NCI-H1105 treated with DMSO at 0.1 percent for 48 hours (cell line): ENCODE measurements at regions not wholly inside any gene's neighbourhood (a gene's known extent, or its start where the extent isn't known, plus 50 kb on each side); places are given as distances from the start of the nearest gene placed in this dataset.

ENCODE experiments used
- DNase-seq: peaks from one replicate; lab custom pipeline; 2025; lab: John Stamatoyannopoulos, UW

DNA sequence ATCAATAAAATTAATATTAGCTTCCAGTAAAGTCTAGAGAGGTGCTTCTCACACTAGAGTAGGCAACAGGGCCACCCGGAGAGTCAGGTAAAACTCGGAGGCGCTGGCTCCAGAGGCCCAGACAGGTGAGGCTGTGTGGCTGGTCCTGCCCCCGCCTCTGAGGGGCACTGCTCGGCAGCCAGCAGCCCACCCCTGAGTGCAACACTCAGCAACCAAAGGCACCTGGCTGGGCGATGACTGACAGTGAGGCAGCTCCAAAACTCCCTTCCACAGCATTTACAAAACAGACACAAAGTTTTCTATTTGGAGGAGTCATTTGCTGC is 138.8 kb upstream of the ID2 start:
- DNase-seq = no peak

DNA sequence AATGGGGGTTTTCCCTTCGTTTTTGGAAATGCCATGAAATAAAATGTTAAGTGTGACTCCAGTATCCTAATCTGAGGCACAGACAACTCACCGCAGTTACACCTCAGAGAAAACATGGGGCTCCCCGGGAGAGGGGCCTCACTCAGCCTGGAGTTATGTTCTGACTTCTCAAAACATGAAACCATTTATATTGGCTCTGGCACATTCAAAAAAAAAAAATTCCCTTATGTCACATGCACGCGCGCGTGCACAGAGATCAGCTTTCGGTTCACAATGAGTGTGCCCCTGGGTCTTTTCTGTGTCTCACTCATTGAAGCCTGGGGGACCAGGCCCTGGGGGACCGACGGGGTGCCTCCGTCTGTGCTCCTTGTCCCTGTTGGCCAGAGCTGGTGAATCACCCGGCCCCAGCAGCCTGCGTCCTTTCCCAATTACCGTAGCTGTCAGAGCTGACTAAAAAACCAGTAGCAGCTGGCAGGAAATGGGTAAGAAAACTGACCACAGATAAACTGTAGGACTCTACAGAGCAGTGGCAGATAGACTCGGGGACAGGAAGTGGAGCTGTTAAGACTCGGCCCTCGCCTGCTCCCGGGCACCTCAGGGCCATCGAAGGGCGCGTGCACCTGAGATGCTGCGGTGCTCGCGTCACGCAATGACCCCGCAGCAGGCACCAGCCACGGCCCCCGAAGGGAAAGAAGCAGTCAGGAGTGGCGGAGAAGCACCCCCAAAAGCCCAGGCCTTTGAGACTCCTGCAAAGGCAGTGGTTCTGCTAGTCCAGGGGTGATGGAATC is 138.3 kb upstream of the ID2 start:
- DNase-seq = no peak

DNA sequence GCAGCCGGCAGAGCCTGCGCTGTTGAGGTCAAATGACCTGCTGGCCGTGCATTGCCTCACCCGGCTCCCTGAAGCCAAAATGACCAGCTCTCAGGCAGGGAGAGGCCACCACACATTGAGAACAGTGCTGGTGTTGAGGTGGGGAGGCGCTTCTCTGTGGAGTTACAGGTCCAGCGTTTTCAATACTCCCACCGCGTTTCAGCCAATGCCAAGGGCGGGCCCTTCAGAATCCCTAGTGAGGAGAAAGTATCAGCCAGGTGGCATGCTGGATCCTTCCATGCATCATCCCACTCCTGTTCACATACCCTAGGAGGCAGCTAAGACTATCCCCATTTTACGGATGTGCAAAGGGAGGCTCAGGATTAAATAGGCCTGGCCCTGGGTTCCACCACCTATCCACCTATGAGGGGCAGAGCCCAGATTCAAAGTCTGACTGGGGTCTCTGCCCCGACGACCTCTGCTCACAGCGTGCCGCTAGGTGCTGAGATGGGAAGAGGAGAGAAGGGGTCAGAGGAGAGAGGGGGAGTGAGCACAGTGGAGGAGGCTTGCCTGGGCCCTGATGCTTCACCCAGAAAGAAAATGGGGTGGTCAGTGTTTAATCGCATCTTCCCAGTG is 137.6 kb upstream of the ID2 start:
- DNase-seq = no peak

DNA sequence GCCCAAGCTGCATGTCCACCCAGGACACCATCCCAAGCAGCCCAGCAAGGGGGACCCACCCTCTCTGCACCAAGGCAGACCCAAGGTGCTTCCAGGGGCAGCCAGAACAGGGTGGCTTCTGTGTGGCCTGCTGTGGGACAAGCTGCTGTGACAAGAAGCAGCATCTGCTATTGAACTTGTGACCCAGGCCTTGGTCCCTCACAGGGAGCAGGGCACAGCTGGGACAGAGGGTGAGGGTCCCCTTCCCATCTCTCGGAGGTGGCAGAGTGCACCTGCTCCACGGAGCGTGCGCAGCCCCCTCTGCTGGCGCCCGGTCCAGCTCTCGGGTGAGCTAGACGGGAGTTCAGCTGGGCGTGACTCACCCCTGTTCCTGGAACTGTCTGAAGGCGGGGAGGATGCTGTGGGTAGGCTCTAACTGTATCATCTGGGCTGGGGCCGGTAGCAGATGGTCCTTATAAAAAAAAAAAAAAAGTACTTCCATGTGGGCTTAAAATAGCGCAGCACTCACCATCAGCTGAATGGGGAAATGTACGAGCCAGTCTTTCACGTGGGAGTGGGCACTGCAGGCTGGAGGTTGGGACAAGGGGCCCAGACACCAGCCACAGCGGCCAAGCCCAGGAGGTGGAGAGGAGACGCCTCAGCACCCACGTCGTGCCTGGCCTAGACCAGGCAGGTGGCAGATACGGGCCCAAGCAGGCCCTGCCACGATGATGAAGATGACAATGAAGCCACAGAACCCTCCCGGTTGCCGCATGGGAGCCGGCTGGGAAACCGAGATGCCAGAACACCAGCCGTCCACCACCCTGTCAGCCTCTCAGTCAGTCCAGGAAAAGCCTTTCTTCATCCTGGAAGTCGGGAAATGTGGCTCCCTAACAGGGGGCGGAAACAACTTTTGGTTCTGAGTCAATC is 136.8 kb upstream of the ID2 start:
- DNase-seq = no peak

DNA sequence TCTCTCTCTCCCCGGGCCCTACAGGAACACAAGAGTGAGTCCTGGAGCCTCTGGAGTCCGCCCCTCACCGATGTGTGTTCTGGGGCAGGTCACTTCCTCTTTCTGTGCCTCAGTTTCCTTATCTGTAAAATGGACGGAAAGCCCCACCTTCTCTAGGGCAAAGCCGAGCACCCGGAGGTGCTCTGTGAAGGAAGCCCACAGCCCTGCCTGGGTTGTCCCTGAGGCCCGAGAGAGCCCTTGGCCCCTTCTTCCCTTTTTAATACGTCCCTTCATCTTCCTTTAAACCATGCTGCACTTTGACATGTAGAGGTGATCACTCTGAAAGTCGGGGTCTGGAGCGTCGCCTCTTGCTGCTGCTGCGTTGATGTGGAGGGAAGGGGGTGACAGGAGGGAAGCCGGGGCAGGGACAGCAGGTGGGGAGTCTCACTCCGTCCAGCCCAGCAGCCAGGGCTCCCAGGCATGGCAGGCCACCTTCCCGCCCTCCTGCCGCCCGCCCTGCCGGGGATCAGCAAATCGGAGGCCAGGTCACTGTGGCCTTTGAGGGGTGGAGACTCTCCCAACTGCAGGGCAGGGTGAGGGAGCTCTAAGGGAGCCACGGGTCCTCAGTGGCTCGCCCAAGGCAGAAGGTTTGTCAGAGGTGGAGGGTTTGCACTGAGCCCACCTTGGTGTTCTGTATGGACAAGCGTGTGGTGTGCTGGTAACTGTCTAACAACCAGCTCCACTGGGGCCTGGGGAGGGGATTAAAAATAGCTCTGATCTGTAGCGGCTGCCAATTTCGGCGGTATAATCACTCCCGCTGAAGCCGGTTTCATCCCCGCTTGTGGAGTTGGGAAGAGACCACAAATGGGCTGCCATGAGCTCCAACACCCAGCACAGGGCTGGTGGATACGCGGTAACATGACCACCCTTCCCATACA is 135.9 kb upstream of the ID2 start:
- no peak for DNase-seq

DNA sequence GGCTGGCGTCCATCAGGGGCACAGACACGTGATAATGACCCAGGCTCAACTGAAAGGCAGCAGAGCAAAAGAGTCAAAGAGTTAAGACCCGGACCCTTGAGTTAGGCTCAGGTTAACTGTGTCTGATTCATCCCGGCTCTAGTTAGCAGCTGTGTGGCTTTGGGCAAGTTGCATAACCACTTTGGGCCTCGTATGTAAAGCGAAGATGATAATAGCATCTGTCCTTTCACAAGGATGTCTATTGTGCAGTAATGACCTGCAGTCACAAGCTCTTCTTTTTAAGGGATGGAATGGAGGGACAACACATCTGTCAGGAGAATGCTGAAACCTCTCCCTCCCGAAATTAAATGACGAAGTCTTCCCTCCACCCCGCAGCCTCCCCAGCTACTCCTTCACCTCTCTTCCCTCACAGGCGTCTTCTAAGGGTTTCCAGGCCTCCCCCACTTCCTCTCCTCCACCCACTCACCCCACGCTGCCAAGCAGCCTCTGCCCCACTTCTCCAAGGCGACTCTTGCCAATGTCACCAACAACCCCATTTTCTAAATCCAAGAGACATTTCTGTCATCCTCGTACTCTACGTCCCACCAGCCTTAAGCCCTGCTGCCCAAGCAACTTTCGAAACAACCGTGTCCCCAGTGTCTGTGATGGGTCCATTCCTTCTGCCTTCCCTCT is 135.1 kb upstream of the ID2 start:
- DNase-seq = no peak

DNA sequence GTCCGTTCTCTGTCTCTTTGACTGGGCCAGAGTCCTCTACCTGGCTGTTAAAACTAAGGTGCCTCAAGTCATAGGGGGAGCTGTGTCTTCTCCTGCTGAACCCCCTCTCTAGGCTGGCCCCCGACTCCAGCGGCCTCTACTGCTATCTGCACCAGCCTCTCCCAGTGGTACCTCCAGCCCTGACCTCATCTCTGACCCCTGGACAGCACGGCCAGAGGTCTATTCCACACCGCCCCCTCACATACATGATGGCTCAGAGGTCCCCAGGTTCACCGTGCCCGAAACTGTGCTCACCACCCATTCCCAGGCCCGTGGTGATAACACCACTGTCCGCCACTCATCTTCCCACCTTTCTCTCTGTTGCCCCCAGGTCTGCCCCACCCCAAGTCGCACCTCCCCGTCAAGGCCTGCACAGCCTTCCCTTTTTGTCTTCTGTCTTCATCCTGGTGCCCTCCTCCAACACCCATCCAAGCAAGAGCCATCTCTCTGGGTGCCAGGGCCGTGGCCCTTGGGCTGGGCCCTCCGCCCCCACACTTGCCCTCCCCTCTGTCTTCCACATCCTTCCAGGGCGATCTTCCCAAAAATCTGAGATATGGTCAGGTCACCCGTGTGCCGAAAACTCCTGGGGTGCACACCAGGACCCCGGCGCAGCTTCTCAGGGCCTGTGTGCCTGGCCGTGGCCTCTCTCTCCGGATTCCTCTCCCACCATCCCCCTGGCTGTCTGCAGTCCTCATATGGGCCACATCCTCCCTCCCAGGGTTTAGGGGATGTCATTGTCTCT is 134.4 kb upstream of the ID2 start:
- no peak for DNase-seq

DNA sequence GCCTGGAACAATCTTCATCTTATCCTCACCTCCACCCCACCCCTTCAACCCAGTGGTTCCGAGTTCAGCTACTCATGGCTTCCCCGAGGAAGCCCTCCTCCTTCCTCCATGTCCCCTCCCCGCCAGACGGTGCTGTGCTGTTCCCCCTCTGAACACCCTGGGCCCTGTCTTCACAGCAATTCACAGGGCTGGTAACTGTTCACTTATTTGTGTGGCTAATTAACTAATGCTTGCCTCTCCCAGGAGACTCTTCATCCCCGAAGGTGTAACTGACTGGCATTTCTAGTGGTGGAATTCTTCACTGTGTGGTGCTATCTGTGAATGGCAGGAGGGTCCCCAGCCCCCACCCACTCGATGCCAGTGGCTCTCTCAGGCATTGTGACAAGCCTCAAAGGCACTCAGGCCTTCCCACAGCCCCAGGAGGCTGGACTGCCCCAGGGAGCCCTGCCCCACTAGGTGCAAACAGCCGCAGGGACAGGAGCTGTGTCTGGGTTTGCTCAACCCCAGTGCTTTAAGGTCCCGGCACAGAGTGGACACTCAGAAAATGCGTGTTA is 133.7 kb upstream of the ID2 start:
- DNase-seq = no peak

DNA sequence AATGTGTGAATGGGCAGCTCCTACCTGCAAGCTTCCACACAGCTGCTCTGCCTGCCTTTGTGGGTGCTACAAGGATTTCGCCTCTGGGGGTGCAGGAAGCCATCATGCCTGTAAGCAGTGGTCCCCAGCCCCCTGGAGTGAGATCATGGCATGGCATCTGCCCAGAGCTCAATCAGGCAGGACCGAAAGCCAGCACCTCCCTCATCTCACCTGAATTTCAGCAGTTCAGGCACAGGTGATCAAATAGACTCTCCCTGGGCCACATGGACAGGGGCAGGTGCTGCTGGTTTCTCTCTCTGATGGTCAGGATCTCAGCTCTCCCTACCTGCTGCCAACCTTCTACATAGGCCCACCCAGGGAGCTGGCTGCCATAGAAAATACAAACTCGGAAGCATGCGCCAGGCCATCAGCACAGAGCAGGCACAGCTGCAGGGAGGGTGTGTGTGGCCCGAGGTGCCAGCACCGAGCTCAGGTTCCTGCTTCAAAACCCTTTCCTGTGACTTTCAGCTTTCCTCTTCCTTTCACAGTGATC is 133.2 kb upstream of the ID2 start:
- DNase-seq = no peak

DNA sequence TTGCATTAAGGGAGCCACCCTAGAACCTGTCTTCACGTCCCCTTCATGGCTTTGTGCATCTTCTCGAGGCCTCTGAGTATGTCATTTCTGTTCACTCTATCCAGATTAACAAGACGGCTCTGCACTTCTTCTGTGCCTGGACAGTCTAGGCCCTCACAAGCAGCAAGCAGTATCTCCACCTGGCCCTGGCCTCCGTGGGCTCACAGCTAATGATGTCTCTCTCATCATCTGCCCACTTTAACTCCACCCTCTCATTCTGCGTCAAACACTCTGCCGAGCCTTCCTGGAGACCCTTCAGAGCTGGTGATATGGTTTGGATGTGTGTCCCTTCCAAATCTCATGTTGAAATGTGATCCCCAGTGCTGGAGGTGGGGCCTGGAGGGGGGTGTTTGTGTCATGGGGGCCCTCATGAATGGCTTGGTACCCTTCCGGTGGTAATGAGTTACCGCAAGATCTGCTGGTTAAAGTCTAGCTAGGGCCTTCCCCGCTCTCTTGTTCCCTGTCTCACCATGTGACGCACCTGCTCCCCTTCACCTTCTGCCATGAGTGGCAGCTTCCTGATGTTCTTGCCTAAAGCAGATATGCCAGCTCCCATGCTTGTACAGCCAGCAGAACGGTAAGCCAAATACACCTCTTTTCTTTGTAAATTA is 132.5 kb upstream of the ID2 start:
- no peak for DNase-seq

DNA sequence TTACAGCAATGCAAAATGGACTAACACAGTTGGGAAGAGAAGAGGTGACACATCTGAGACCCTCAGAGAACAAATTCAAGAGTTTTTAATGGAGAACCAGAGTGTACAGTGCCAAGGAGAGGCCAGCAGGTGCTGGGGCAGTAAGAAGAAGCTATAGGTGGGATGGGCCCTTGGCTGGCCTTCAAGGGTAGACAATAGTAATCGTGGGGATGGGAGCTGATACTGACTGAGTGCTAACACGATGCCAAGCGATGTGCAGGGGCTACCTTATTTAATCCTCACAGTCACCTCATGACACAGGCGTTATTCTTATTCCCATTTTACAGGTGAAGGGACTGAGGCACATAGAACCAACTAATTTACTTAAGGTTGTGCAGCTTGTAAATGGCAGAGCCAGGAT is 131.9 kb upstream of the ID2 start:
- no peak for DNase-seq

DNA sequence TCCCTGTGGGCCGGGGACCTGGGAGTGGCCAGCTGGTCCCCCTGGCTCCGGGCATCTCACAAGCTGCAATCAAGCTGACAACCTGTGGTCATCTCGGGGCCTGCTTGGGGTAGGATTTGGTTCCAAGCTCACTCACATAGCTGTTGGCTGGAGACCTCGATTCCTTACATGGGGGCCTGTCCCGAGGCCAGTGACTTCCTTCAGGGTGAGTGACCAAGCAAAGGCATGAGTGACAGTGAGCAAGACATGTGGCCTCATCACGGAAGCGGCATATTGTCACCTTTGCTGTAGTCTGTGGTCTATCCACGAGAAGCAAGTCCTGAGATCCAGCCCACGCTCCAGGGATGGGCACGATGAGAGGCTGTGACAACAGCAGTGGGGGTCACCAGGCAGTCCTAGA is 131.4 kb upstream of the ID2 start:
- no peak for DNase-seq

DNA sequence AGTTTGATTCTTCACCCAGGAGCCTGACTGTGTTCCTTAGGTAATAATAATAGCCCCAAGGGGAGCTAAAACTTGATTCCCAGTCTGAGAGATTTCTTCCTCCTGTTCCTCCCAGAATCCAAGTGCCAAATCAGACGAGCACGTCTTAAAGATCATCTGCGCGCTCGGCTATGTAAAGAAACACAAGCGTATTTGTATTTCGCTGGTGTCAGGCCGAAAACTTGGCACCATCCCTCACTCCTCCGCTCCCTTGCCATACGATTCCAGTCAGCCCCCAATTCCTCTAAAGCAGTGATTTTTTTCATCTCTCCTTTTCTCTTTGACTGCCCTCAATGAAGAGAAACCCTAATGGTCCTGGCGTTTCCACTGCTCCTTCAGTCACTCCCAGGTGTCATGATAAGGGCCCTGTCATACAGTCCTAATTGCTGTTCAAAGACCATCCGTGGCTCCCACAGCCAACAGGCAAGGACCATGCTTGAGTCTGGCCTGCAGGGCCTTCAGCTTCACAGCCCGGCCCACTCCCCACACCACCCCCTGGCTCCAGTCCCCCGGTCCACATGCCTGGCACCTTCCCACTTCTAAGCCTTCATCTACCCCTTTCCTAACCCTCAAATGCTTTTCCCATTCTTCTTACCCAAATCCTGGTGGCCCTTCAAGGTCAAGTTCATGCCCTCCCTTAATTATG is 130.8 kb upstream of the ID2 start:
- no peak for DNase-seq

DNA sequence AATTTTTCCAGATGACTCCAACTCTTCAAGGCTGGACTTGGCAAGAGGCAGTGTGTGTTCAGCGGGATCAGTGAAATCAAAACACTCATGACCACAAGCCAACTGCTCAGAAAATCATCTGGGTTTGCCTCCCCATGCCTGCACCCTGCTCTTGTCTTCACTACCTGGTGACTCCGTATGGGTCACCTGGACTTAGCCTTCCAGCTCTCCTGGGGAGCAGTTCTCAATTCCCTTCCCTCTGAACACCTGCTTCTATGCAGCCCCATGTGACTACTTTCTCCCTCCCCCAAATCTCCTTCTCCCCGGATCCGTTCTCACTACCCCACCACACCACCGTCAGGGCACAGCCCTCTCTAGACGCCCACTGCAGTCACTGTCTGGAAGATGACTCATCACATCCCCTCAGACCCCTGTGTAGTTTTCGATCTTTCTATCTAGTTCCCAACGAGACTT is 130.2 kb upstream of the ID2 start:
- no peak for DNase-seq

DNA sequence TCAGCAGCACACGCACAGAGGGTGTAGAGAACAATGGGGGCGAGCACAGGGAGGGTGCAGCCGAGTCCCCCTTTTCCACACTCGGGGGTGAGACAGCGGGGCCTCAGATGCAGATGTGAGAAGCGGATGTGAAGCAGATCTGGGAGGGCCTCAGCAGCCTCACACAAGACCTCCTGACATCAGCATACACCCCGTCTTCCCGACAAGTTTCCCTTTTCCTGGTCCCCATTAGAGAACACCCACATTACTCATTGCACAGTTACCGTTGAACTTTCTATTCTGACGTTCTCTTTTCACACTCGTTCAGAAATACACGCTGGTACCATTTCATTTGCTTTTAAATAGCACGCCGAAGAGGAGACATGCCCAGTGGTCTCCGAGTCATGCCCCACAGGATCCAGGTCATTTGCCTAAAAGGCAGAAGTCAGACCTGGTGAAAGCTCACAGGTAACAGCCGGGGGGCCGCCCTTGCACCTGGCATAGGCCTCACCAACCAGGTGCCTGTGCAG is 129.5 kb upstream of the ID2 start:
- DNase-seq = no peak

DNA sequence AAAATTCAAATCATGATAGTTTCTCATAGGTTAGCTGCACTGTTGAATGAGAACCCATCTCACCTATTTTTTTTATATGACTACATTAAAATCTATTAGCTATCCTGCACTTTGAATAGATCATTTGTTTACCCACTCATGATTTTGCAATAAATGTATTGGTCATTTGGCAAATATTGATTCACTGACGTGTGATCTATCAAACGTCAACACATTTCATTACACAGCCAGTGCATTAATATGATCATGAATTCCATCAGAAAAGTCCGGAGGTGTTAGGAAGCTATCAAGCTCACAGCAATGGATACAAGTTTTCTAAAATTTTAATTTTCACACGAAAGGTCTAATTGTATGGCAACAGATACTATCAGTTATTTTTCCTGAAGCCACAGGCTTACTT is 128.2 kb upstream of the ID2 start:
- no peak for DNase-seq

DNA sequence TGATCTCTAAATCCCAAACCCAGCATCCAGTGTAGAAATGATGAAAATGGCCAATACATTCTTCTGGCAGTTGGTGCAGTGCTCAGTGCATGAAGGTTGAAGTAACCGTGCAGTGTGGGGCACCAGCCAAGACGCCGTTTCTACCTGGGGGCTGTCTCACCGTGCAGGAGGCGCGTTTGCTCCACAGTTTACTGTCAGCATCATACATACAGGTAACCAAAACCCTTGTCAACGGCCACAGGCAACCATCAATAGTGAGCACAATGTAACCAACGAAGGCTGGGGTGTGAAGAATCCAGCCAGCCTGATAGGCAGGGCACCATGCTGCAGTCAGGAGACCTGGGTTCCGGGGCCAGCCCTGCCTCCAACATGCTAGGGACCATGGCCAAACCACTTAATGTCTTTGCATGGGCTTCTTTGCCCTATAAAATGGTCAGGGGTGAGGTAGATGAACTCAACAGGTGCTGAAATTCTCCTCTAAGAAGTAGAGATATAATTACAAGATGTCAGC is 127.5 kb upstream of the ID2 start:
- DNase-seq = no peak

DNA sequence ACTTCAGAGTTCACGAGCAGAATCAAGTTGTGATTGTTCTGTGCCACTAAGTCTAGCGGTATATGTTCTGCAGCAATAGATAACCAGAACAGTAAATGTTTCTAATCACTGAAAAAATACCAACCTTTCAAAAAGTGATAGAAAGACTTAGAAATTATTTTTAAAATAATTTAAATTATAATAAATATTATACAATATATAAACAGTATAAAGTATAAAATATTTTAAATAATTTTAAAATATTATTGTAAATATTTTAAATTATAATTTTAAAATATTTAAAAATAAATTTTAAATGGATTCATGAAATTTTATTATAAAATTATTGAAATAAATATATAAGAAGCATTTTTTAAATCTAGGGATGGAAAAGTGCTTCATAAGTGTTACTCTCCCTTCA is 126.3 kb upstream of the ID2 start:
- DNase-seq = no peak
